A549 (cell line): ENCODE measurements at regions not wholly inside any gene's neighbourhood (a gene's known extent, or its start where the extent isn't known, plus 50 kb on each side); places are given as distances from the start of the nearest gene placed in this dataset.

ENCODE experiments used
- BHLHE40 ChIP-seq: IDR thresholded peaks from 2 replicates; pipeline ENCODE4 v1.6.1; 2012; ENCODE audit warnings: low read depth, low read length, inconsistent platforms
- CTCF ChIP-seq: fragments of >200 bp; sonication (Bioruptor Twin); formaldehyde crosslinking; IDR thresholded peaks from 3 replicates; pipeline ENCODE4 v1.5.1; 2016
- JUN ChIP-seq, 2 experiments: fragments of >200 bp; sonication (Bioruptor Twin); formaldehyde crosslinking; IDR thresholded peaks; 2 replicates in 1 of 2; 3 replicates in 1 of 2; pipeline ENCODE4 v1.6.1; 2016 to 2017
- KDM1A ChIP-seq: fragments of 200-600 bp; sonication (generic); IDR thresholded peaks from 2 replicates; pipeline ENCODE4 v1.6.1; 2016; ENCODE audit warnings: low read depth, mild to moderate bottlenecking
- MYC ChIP-seq: IDR thresholded peaks from 2 replicates; pipeline ENCODE4 v1.6.1; 2012; ENCODE audit warnings: mild to moderate bottlenecking, inconsistent platforms, low read length, improper control_type of control experiment, borderline replicate concordance
- POLR2A ChIP-seq: IDR thresholded peaks from 2 replicates; pipeline ENCODE4 v1.6.1; 2012; ENCODE audit warnings: mild to moderate bottlenecking, low read length
- RAD21 ChIP-seq, 2 experiments: fragments of >200 bp in 1 of 2; sonication (Bioruptor Twin) in 1 of 2; formaldehyde crosslinking in 1 of 2; IDR thresholded peaks in 1 of 2; conservative IDR thresholded peaks in 1 of 2; 2 replicates in 1 of 2; 3 replicates in 1 of 2; pipeline ENCODE4 v1.6.1; 2012 to 2018; ENCODE audit warnings: inconsistent platforms in 1 of 2

- TF ChIP-seq KDM1A (no peak), CTCF (no peak), POLR2A (no peak), RAD21 (conservative IDR thresholded peaks at IDR 0.05 in 1 of 2, IDR thresholded peaks at IDR 0.05 in 1 of 2) (no peak), BHLHE40 (no peak), MYC (no peak), JUN (IDR thresholded peaks at IDR 0.05) (no peak)
These were observed 219.5 kb downstream of the CDC5L start for GRCh38 chr6:44606976-44607375.
